SU-DHL-6 (cell line): ENCODE measurements at regions not wholly inside any gene's neighbourhood (a gene's known extent, or its start where the extent isn't known, plus 50 kb on each side); places are given as distances from the start of the nearest gene placed in this dataset.

ENCODE experiments used
- EZH2phosphoT487 ChIP-seq: fragments of 200-600 bp; sonication (generic), shearing (Covaris generic); conservative IDR thresholded peaks from 2 replicates; pipeline ENCODE4 v1.6.1; 2018; ENCODE audit warnings: mild to moderate bottlenecking, antibody characterized with exemption, low read length, moderate library complexity, mixed read lengths
- TF ChIP-seq, protein P1 (sequence below): fragments of 200-600 bp; sonication (generic); IDR thresholded peaks from one replicate; pipeline ENCODE4 v1.5.1; 2017; ENCODE audit warnings: antibody characterized with exemption, mild to moderate bottlenecking, low read length, moderate library complexity; ENCODE audit not compliant: insufficient read depth, poor library complexity, severe bottlenecking

DNA sequence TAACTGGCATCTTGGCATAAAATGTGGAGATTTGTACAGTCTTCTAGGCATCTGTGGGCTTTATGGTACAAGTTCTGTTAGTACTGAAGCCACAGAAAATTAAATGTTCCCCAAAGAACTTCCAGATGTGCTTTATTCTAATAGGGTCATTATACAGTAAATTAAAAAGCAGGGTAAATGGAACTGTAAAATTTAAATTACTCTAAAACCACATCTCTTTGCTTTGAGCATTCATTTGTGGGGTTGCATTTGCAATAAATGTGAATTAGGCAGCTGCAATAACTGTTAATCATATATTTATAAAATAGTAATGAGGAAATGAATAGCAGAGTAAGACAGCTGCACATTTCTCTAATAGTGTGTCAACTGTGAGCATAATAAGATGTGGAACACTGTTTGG is 151.5 kb downstream of the BUB3 start:
- TF ChIP-seq, protein P1, sequence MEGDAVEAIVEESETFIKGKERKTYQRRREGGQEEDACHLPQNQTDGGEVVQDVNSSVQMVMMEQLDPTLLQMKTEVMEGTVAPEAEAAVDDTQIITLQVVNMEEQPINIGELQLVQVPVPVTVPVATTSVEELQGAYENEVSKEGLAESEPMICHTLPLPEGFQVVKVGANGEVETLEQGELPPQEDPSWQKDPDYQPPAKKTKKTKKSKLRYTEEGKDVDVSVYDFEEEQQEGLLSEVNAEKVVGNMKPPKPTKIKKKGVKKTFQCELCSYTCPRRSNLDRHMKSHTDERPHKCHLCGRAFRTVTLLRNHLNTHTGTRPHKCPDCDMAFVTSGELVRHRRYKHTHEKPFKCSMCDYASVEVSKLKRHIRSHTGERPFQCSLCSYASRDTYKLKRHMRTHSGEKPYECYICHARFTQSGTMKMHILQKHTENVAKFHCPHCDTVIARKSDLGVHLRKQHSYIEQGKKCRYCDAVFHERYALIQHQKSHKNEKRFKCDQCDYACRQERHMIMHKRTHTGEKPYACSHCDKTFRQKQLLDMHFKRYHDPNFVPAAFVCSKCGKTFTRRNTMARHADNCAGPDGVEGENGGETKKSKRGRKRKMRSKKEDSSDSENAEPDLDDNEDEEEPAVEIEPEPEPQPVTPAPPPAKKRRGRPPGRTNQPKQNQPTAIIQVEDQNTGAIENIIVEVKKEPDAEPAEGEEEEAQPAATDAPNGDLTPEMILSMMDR: no peak
- no peak for TF ChIP-seq EZH2phosphoT487
